Liver (tissue), 3 donors: ENCODE measurements at regions not wholly inside any gene's neighbourhood (a gene's known extent, or its start where the extent isn't known, plus 50 kb on each side); places are given as distances from the start of the nearest gene placed in this dataset.

Experiments
- EGR1 ChIP-seq, 2 donors: IDR thresholded peaks; 2 replicates each; pipeline ENCODE4 v1.6.1; 2016 to 2018; ENCODE audit warnings: antibody characterized with exemption in 2 of 2, low read depth in 2 of 2
- FOXA1 ChIP-seq: IDR thresholded peaks from 2 replicates; pipeline ENCODE4 v1.6.1; 2016; ENCODE audit warnings: antibody characterized with exemption
- GABPA ChIP-seq, 2 donors: IDR thresholded peaks in 1 of 2; conservative IDR thresholded peaks in 1 of 2; 2 replicates each; pipeline ENCODE4 v1.6.1; 2016; ENCODE audit warnings: antibody characterized with exemption in 2 of 2, mild to moderate bottlenecking in 1 of 2, moderate library complexity in 1 of 2
- JUND ChIP-seq, 2 donors: IDR thresholded peaks; 2 replicates each; pipeline ENCODE4 v1.6.1; 2016; ENCODE audit warnings: antibody characterized with exemption in 2 of 2
- RAD21 ChIP-seq, 2 donors: IDR thresholded peaks; 2 replicates each; pipeline ENCODE4 v1.6.1; 2016; ENCODE audit warnings: antibody characterized with exemption in 2 of 2, mild to moderate bottlenecking in 2 of 2
- SP1 ChIP-seq: IDR thresholded peaks from 2 replicates; pipeline ENCODE4 v1.6.1; 2018; ENCODE audit warnings: antibody characterized with exemption, mild to moderate bottlenecking
- TAF1 ChIP-seq: conservative IDR thresholded peaks from 2 replicates; pipeline ENCODE4 v1.6.1; 2016; ENCODE audit warnings: antibody characterized with exemption, mild to moderate bottlenecking
- YY1 ChIP-seq: IDR thresholded peaks from 2 replicates; pipeline ENCODE4 v1.6.1; 2016; ENCODE audit warnings: antibody characterized with exemption, mild to moderate bottlenecking
- TF ChIP-seq, protein P1 (sequence below): fragments of 150-350 bp; IDR thresholded peaks from 2 replicates; pipeline ENCODE4 v1.5.1; 2017; ENCODE audit warnings: improper control_type of control experiment, low read depth, low read length; ENCODE audit not compliant: missing input control
- TF ChIP-seq, protein P2 (sequence below): IDR thresholded peaks from 2 replicates; pipeline ENCODE4 v1.6.1; 2016; ENCODE audit warnings: antibody characterized with exemption, mild to moderate bottlenecking
- donor health status: healthy.
- donor health status: healthy.

DNA sequence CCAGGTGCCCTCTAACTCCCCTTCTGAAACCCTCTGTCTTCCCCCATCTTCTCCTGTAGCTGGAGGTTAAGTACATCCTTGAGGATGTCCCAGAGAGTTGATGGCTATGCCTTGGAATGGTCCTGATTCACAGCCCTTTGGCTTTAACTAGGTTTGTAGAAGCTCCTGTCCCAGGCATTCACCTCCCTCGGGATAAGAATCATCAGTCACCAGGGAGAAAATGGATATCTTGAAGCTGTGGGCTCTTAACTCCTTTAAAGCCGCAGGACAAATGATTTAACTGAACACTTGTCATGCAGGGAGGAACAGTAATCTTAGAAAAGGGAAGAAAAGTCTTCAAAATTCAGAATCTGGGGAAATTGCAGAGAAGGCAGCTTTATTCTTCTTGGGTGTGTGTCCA is 139.9 kb downstream of the PSAT1 start:
- TF ChIP-seq, protein P1, sequence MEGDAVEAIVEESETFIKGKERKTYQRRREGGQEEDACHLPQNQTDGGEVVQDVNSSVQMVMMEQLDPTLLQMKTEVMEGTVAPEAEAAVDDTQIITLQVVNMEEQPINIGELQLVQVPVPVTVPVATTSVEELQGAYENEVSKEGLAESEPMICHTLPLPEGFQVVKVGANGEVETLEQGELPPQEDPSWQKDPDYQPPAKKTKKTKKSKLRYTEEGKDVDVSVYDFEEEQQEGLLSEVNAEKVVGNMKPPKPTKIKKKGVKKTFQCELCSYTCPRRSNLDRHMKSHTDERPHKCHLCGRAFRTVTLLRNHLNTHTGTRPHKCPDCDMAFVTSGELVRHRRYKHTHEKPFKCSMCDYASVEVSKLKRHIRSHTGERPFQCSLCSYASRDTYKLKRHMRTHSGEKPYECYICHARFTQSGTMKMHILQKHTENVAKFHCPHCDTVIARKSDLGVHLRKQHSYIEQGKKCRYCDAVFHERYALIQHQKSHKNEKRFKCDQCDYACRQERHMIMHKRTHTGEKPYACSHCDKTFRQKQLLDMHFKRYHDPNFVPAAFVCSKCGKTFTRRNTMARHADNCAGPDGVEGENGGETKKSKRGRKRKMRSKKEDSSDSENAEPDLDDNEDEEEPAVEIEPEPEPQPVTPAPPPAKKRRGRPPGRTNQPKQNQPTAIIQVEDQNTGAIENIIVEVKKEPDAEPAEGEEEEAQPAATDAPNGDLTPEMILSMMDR = no peak
- TF ChIP-seq JUND (IDR thresholded peaks at IDR 0.05) (no peak), FOXA1 (no peak), RAD21 (IDR thresholded peaks at IDR 0.05) (no peak), GABPA (IDR thresholded peaks at IDR 0.05 in 1 of 2, conservative IDR thresholded peaks at IDR 0.05 in 1 of 2) (no peak), TAF1 (no peak), SP1 (no peak), EGR1 (IDR thresholded peaks at IDR 0.05; ENCODE audit: low read depth in 2 of 2) (no peak), YY1 (no peak)
- TF ChIP-seq, protein P2, sequence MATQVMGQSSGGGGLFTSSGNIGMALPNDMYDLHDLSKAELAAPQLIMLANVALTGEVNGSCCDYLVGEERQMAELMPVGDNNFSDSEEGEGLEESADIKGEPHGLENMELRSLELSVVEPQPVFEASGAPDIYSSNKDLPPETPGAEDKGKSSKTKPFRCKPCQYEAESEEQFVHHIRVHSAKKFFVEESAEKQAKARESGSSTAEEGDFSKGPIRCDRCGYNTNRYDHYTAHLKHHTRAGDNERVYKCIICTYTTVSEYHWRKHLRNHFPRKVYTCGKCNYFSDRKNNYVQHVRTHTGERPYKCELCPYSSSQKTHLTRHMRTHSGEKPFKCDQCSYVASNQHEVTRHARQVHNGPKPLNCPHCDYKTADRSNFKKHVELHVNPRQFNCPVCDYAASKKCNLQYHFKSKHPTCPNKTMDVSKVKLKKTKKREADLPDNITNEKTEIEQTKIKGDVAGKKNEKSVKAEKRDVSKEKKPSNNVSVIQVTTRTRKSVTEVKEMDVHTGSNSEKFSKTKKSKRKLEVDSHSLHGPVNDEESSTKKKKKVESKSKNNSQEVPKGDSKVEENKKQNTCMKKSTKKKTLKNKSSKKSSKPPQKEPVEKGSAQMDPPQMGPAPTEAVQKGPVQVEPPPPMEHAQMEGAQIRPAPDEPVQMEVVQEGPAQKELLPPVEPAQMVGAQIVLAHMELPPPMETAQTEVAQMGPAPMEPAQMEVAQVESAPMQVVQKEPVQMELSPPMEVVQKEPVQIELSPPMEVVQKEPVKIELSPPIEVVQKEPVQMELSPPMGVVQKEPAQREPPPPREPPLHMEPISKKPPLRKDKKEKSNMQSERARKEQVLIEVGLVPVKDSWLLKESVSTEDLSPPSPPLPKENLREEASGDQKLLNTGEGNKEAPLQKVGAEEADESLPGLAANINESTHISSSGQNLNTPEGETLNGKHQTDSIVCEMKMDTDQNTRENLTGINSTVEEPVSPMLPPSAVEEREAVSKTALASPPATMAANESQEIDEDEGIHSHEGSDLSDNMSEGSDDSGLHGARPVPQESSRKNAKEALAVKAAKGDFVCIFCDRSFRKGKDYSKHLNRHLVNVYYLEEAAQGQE = no peak
